SK-N-SH (cell line): ENCODE measurements at regions not wholly inside any gene's neighbourhood (a gene's known extent, or its start where the extent isn't known, plus 50 kb on each side); places are given as distances from the start of the nearest gene placed in this dataset.

Experiments
- GABPA ChIP-seq: IDR thresholded peaks from 2 replicates; pipeline ENCODE4 v1.4.0; 2012; ENCODE audit warnings: low read depth, mild to moderate bottlenecking
- NFIC ChIP-seq: IDR thresholded peaks from 2 replicates; pipeline ENCODE4 v1.4.0; 2012; ENCODE audit warnings: borderline replicate concordance
- RFX5 ChIP-seq: IDR thresholded peaks from 2 replicates; pipeline ENCODE4 v1.6.1; 2012; ENCODE audit warnings: mild to moderate bottlenecking, improper control_type of control experiment, low read length
- TF ChIP-seq, protein P1 (sequence below): fragments of 200-600 bp; sonication (generic); IDR thresholded peaks from 2 replicates; pipeline ENCODE4 v1.6.1; 2017; ENCODE audit warnings: antibody characterized with exemption, mild to moderate bottlenecking, moderate library complexity

- TF ChIP-seq, protein P1, sequence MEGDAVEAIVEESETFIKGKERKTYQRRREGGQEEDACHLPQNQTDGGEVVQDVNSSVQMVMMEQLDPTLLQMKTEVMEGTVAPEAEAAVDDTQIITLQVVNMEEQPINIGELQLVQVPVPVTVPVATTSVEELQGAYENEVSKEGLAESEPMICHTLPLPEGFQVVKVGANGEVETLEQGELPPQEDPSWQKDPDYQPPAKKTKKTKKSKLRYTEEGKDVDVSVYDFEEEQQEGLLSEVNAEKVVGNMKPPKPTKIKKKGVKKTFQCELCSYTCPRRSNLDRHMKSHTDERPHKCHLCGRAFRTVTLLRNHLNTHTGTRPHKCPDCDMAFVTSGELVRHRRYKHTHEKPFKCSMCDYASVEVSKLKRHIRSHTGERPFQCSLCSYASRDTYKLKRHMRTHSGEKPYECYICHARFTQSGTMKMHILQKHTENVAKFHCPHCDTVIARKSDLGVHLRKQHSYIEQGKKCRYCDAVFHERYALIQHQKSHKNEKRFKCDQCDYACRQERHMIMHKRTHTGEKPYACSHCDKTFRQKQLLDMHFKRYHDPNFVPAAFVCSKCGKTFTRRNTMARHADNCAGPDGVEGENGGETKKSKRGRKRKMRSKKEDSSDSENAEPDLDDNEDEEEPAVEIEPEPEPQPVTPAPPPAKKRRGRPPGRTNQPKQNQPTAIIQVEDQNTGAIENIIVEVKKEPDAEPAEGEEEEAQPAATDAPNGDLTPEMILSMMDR = no peak
- no peak for TF ChIP-seq RFX5
- no peak for TF ChIP-seq NFIC
- TF ChIP-seq GABPA = no peak
These were observed 68.1 kb upstream of the STK39 start for GRCh38 chr2:168315331-168316072.
